Fibroblast of gingiva (primary cell): ENCODE measurements at regions not wholly inside any gene's neighbourhood (a gene's known extent, or its start where the extent isn't known, plus 50 kb on each side); places are given as distances from the start of the nearest gene placed in this dataset.
"Not testable (repeated sequence)": the region's sequence is repeated elsewhere in the genome, so short reads cannot be mapped to it uniquely, and the experiment has no call there.

Experiments
- DNase-seq: peaks from one replicate; pipeline ENCODE4 v3.0.0-alpha.2; 2011; ENCODE audit warnings: low read depth

DNA sequence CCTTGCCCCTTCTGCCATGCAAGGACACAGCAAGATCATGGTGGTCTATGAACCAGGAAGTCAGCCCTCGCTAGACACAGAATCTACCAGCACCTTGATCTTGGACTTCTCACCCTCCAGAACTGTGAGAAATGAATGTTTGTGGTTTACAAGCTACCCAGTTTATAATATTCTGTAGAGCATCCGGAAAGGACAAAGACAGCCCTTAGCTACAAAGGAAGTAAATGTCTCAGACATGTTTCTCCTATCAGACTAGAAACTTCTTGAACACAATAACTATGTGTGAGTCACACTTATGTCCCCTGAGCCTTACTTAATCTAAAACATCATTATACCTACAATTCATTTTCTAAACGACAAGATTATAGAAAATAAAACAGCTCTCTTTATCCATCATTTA lies 176.7 kb downstream of the KLHL28 start:
- DNase-seq = no peak

DNA sequence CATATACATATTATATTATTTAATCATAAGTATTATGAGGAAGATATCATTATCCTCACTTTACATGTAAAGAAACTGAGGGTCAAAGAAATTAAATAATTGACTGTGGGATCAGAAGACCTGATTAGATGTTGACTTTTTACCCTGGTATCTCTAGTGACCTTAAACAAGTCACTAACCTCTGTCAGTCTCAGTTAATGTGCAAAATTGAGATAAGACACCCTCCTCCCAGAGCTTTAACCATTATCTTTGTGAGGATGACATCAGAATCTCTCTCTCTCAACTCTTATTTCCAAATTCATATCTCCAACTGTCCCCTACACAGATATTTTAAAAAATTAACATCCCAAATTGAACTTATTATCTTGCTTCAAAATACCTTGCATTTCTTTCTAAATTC lies 177.8 kb downstream of the KLHL28 start:
- no peak for DNase-seq

DNA sequence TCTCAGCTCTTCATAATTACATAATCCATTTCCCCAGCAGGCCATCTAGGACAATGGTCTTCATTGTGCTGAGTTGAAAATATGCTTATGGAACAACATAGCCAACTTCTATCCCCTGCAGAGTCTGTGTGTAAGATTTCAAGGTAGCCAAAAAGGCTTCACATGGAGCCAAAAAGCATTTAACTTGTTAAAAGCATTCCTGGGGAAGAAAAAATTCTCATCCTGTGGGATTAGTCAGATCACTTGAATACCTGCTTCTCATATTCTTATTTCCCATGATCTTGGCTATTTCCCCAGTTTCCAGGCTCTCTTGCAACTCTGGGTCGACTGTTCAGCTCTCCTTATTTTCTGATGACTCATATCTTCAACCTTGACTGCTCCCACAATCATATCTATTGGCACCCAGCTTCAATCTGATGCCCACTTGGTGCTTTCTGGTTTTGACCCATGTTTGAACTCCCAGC lies 178.9 kb downstream of the KLHL28 start:
- peak; percentile 20 for DNase-seq

DNA sequence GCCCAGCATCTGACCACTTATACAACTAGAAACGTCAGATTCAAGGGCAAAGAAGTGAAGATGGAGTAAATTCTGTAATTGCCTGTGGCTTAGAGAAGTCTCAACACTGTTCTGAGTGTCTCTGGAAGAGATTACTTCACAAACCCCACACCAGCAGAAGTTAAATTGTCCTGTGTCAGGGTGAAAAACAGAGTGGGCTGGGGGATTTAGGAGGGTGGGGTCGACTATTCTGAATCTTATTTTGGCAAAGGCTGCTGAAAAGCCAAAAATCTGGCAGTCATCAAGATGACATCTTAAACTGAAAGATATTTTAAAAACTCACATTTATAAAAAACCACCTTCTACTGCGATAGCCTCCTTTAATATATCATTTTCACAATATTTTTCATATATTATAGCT lies 180.8 kb downstream of the KLHL28 start:
- DNase-seq = no peak

DNA sequence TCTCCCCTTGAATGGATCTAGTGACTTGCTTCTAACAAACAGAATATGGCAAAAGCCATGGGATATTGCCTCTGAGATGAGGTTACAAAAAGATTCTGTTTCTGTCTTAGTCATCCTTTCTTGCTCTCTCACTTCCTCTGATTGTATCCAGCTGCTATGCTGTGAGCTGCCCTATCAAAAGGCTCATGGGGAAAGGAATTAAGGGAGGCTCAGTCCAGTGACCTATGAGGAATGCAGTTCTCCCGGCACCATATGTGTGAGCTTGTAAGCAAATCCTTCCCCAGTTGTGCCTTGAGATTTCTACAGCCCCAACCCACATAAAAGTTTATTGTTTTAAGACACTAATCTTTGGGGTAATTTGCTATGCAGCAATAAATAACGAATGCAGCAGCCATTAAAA lies 183.1 kb downstream of the KLHL28 start:
- peak; percentile 80 for DNase-seq

DNA sequence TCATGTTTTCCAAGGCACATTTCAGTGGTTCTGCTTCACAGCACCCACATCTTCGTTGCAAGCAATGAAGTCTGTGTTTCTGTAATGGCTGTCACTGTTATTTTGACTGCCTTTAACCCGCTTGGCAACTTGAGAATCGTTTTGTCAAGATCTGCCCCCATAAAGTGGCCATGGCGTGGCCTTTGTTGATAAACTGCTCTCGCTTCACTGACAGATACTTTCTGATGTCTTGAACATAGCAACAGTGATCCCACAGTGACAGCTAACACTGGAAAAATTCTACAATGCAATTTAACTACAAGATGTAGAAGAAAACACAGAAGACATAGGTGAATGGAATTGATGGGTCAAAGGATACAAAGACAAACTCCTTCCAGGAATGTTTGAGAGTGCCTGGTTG lies 184.2 kb downstream of the KLHL28 start:
- DNase-seq = no peak

DNA sequence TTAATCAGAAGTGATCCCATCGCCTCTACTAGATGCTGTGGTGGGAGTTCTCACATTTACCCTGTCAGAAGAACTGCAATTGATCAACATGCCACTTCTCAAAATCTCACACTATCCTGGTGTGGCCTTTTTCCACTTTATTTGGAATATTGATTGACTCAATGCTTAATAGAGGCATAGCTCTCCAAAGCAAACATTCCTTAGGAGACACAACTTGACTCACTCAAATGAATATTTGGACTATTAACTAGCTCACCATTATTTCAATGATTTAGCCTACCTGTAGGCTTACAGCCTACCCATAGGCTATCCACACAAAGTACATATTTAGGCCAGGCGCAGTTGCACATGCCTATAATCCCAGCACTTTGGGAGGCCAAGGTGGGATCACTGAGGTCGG lies 186.5 kb downstream of the KLHL28 start:
- DNase-seq = no peak

DNA sequence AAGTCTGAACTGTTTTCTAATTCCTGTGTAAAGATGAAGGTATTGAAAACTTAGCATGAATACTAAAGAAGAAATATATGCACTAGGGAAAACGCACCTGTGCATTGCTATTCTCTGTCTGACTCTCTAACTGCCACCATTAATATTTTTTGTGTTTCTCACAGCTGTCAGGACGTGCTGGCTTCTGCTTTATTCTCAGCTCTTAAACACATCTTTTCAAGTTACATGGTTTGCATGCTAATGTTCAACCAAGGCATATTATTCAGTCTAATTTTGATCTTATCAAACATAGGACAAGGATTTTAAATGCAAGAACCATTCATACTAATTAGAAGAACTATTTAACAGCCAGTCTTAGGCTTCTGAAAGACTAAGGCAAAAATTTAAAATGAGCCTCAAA lies 187.4 kb downstream of the KLHL28 start:
- no peak for DNase-seq

DNA sequence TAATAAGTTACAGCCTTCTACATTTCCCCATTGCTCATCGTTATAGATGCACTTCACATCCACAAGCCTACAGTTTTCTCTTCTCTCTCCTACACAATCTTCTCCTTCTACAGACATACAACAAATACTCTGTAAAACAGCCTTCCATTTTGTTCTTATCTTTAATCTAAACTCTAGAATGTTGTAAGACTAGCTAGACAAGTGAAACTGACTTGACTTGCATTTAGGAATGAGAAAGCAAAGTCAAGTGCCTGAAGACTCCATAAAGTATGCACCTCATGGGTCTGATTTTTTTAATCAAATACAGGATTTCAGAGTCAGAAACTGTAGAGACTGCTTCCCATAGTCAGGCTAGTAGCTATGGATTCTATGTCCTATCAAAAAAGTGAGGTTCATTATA lies 190.3 kb downstream of the KLHL28 start:
- DNase-seq = no peak

DNA sequence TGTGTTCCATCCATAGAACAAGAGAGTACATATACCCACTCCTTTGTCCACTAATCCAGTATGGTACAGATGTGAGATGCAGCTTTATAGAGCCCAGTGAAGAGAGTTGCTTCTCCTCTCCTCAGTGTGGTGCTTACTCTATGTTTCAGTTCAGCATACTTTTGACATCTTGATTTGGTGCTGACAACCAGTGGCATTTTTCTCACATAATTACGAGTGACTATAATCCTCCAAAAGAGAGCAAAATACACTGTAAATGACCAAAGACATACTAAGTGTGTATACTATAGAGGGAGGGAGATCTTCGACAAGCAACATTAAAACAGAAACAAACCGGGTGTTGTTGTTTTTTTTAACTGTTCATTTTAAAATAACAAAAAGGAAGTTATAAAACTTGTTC lies 191.5 kb downstream of the KLHL28 start:
- no peak for DNase-seq

DNA sequence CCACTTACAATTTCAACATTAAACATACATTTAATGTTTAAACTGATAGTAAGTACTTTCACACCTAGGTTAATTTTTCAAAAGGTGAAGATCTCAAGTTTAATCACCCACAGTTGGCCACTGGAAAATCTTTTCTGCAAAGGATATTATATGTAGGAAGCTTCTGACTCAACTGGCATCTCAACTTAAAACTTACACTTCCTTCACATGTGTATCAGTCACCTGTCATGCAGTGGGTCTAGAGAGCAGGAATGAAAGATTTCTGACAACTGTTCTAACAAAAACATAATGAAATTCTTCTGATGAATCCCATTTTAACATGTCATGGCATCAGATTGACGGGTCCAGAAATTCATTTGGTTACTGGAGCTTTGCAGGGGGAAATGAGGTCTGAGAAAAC lies 192.8 kb downstream of the KLHL28 start:
- DNase-seq = no peak

DNA sequence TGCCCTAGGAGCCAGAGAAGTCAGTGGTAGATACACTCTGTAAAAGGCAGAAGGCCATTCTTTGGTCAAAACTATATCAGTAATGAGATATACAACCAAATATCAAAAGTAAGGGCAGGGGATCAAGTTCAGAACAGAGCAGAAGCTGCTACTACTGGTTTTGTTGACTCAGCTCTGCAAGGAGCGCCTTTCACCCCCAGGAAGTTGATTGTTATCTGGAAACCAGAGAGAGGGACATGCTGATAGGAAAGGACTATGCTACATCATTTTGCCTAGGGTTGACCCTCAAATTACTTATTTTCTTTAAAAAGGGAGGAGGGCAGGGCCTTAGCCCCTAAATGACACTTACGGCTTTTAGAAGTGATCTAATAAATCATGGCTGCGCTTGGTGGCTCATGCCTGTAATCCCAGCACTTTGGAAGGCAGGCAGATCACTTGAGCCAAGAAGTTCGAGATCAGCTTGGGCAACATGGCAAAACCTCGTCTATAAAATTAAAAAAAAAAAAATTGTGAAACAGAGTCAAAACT lies 194.0 kb downstream of the KLHL28 start:
- no peak for DNase-seq

DNA sequence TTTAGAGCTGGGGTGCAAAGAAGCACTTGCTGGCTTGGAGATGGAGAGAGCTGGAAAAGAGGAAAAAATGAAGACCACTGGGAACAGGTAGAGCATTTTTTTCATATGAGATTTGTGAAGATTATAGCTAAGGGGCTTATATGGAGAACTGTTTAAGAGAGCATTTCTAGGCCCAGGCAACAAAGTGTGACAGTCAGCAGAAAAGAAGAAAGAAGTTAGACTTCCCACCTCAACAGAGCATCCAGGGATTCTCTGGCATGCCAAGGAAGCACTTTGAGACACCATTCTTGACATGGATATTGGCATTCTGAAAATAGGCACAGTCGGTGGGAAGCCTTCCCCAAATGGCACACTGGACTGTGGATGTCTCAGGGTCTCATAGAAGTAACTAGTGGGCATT lies 195.5 kb downstream of the KLHL28 start:
- no peak for DNase-seq

DNA sequence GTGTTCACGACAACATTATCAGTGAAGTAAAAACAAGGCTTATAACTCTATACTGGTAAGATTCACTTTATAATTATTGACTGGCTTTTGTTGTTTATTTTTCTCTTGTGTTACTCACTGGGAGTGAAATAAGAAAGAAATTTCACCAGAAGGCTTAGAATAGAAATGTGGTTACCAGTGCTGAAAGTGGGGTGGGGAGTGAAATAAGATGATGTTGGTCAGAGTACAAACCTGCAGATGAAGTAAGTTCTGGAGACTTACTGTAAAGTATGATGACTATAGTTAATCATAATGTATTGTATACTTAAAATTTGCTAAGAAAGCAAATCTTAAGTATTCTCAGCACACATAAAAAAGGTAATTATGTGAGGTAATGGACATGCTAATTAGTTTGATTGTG lies 198.4 kb downstream of the KLHL28 start:
- no peak for DNase-seq

DNA sequence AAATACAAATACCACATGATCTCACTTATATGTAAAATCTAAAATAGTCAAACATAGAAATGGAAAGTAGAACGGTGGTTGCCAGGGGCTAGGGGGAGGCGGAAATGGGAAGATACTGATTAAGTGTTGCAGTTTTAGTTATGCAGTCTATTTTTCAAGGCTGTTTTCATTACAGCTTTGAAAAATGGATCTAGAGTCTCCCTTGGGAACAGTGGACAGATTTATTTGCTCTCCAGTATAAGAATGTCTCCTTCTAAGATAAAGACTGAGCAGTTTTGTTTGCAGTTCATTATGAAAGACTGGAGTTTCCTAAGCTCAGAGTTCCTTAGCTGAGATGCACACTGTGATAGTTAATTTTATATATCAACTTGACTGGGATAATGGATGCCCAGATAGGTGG lies 202.5 kb downstream of the KLHL28 start:
- DNase-seq = no peak

DNA sequence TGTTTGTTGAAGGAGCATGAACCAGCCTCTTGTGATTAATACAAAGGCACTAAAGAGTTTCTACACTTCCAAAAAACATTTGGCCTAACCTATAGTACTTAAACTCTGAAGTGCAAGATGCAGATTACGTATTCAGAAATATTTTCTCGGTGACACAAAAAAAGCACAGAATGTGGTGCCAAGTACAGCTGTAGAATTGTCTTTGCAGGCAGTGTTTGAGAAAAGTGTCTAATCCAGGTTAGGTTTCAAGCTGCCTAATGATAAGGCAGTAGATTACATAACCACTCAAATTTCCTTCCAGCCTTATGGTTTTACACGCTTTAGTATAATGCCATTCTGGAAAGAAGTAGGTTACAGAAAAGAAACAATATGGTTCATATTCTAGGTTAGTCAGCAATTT lies 205.2 kb downstream of the KLHL28 start:
- no peak for DNase-seq

DNA sequence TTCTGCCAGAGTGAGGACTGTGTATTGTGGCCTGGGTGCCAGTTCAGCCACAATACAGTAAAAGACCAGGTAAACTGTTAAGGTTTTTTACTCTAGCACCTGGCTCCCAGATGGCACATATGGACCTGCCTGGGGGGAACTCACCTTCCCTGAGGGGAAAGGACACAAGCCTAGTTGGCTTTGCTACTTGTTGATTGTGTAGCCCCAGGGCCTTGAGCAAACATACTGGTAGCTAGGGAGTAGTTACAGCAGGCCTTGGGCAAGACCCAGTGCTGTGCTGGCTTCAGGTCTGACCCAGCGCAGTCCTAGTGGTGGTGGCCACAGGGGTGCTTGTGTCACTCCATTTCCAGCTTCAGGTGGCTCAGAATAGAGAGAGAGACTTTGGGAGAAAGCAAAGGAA lies 216.4 kb downstream of the KLHL28 start:
- DNase-seq = no peak

DNA sequence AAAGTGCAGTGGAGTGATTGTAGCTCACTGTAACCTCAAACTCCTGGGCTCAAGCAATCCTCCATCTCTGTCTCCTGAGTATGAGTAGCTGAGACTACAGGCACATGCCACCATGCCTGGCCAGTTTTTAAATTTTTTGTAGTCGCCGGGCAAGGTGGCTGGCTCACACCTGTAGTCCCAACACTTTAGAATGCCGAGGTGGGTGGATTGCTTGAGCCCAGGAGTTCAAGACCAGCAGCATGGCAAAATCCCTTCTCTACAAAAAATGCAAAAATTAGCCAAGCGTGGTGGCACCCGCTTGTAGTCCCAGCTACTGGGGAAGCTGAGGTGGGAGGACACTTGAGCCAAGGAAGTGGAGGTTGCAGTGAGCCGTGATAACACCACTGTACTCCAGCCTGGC lies 219.5 kb downstream of the KLHL28 start:
- DNase-seq = no peak

DNA sequence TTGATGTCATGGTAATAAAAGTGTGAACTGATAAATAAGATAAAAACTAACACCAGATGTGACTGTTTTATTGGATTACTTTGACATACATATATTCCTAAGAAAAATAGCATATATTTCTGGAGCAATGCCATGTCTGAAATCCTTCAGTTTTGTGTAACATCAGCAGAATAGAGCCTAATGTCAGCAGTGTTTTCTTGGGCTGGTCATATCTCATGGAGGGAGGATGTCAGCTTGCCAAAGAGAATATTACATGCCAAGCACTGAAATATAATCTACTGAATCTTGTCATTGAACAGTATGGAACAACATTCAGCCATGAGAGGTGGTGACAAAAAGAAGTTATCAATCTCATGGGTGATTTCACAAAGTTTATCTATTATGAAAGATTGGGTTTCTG lies 220.3 kb downstream of the KLHL28 start:
- no peak for DNase-seq

DNA sequence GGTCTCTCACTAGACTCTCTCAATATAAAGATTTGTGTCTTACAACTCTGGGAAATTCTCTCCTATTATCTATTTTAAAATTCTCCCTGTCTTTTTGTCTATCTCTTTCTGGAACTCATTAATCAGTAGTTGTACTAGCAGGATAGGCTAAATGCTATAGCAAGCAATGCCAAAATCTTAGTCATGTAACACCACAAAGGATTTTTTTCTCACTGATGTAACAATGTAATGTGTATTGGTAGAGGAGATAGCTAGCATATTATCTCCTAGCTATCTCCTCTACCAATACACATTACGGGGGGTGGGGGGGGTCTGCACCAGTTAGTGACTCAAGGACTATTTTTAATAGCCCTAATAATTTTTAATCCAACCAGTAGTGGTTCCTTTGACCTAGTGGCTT lies 225.4 kb downstream of the KLHL28 start:
- no peak for DNase-seq

DNA sequence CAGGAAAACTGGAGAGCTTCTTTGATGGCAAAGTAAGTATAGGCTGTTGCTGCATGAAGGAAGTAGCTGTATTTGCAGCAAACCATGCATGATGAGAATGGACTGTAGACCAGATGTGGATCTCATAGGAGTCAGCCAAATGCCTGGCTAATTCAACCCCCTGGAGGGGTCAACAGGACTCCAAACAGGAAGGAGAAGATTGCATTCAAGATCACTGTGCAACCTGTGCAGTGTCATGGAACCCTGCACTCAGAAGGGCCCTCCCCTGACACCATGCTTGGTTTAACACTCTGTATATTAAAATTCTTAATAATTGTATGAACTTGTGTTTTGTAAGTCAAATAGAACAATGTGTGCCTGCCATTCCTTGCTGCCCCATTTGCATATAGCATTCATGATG lies 225.1 kb upstream of the FSCB start:
- DNase-seq = no peak

DNA sequence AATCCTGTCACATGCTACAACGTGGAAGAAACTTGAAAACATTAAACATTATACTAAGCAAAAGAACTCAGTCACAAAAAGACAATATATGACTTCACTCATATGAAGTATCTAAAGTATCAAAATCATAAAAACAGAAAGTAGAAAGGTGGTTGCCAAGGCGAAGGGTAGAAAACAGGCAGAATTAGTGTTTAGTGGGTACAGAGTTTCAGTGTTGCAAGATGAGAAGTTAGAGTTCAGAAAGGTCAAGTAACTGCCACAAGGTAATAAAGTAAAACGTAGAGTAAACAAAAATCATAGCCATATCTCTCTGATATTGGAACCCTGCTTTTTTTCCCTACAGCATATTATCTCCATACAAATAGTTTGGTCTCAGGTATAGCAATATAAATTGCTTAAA lies 223.8 kb upstream of the FSCB start:
- DNase-seq = no peak

DNA sequence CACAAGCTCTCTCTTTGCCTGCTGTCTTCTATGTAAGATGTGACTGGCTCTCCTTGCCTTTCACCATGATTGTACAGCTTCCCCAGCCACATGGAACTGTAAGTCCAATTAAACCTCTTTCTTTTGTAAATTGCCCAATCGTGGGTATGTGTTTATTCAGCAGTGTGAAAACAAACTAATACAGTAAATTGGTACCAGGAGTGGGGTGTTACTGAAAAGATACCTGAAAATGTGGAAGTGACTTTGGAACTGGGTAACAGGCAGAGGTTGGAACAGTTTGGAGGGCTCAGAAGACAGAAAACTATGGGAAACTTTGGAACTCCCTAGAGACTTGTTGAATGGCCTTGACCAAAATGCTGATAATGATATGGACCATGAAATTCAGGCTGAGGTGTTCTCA lies 214.3 kb upstream of the FSCB start:
- not testable (repeated sequence) for DNase-seq

DNA sequence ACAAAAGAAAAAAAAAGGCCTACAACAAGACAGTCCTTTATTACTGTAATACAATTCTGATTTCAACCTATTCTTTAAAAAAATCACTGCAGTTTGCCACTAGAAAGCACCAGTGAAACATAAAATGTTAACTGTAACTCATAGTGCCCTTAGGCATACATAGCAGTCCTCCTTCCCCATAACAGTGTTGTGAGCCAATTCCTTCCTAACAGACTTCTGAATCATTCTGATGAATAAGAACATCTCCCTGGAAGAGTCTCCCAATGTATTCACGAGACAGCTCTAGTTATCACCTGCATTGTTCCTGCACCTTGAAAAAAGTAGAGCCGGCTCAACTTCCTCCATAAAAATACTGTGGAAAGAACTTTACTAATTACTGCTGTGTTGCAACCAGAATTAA lies 213.6 kb upstream of the FSCB start:
- DNase-seq = no peak
